ENCODE measurements at regions not wholly inside any gene's neighbourhood (a gene's known extent, or its start where the extent isn't known, plus 50 kb on each side); places are given as distances from the start of the nearest gene placed in this dataset.

GRCh38 chr4:64713256-64713840, 304.1 kb upstream of the TECRL start:
- Histone ChIP-seq H3K4me1 (no peaks in the 10 kb centered on the region), H3K4me3 (no peak overlapping the region), H3K36me3 (no peaks in the 10 kb centered on the region), H3K27me3 (no peaks in the 10 kb centered on the region), H3K9me3 (no peaks in the 10 kb centered on the region), H3K27ac (no peak overlapping the region)
- TF ChIP-seq POLR2A (IDR thresholded peaks at IDR 0.05) (no peak), CTCF (IDR thresholded peaks at IDR 0.05) (no peak)
- intact Hi-C loops (cut with DNase I; ENCODE audit: low total_unique reads): no loop called here
- DNase-seq: no peak

GRCh38 chr4:64712590-64712989, 303.3 kb upstream of the TECRL start:
- H3K27me3 ChIP-seq: no peaks in the 10 kb centered on the region
- no peak overlapping the region for H3K4me3 ChIP-seq
- DNase-seq: no peak
- no peaks in the 10 kb centered on the region for H3K4me1 ChIP-seq
- TF ChIP-seq CTCF (IDR thresholded peaks at IDR 0.05) (no peak), POLR2A (IDR thresholded peaks at IDR 0.05) (no peak)
- H3K36me3 ChIP-seq: no peaks in the 10 kb centered on the region
- no peaks in the 10 kb centered on the region for H3K9me3 ChIP-seq
- no peak overlapping the region for H3K27ac ChIP-seq
- intact Hi-C loops (cut with DNase I; ENCODE audit: low total_unique reads): no loop called here

GRCh38 chr4:64705989-64706388, 296.7 kb upstream of the TECRL start:
- TF ChIP-seq POLR2A (IDR thresholded peaks at IDR 0.05) (no peak), CTCF (IDR thresholded peaks at IDR 0.05) (no peak)
- H3K4me3 ChIP-seq: no peak overlapping the region
- no peaks in the 10 kb centered on the region for H3K36me3 ChIP-seq
- no peaks in the 10 kb centered on the region for H3K9me3 ChIP-seq
- intact Hi-C loops (cut with DNase I; ENCODE audit: low total_unique reads): no loop called here
- no peaks in the 10 kb centered on the region for H3K27me3 ChIP-seq
- no peaks in the 10 kb centered on the region for H3K4me1 ChIP-seq
- no peak for DNase-seq
- H3K27ac ChIP-seq: no peak overlapping the region

GRCh38 chr4:64698171-64698570, 288.9 kb upstream of the TECRL start:
- no peak for DNase-seq
- intact Hi-C loops (cut with DNase I; ENCODE audit: low total_unique reads): no loop called here
- H3K27ac ChIP-seq: no peak overlapping the region
- no peak for TF ChIP-seq POLR2A (IDR thresholded peaks at IDR 0.05)
- TF ChIP-seq CTCF (IDR thresholded peaks at IDR 0.05): no peak
- no peak overlapping the region for H3K4me3 ChIP-seq
- no peaks in the 10 kb centered on the region for H3K27me3 ChIP-seq
- no peaks in the 10 kb centered on the region for H3K4me1 ChIP-seq
- no peaks in the 10 kb centered on the region for H3K9me3 ChIP-seq
- H3K36me3 ChIP-seq: no peaks in the 10 kb centered on the region

- no peak for DNase-seq
- intact Hi-C loops (cut with DNase I; ENCODE audit: low total_unique reads): no loop called here
- TF ChIP-seq CTCF (IDR thresholded peaks at IDR 0.05) (no peak), POLR2A (IDR thresholded peaks at IDR 0.05) (no peak)
Observed at GRCh38 chr4:64682946-64683345, 273.7 kb upstream of the TECRL start.

More at GRCh38 chr4:64682946-64683345, 273.7 kb upstream of the TECRL start:
- Histone ChIP-seq H3K27ac (no peak overlapping the region), H3K4me3 (no peak overlapping the region), H3K36me3 (no peaks in the 10 kb centered on the region), H3K9me3 (no peaks in the 10 kb centered on the region), H3K4me1 (no peaks in the 10 kb centered on the region), H3K27me3 (no peaks in the 10 kb centered on the region)

Measured in uterus (tissue), 3 donors.